Stimulated activated CD8-positive, alpha-beta memory T cell treated with anti-CD3 and anti-CD28 coated beads, Interleukin-15, amount 100 ng/mL, for 4 hours (primary cell): ENCODE measurements at regions not wholly inside any gene's neighbourhood (a gene's known extent, or its start where the extent isn't known, plus 50 kb on each side); places are given as distances from the start of the nearest gene placed in this dataset.

Experiments
- DNase-seq, 2 donors: peaks; one replicate each; pipeline ENCODE4 v3.0.0-alpha.2; 2020; ENCODE audit warnings: low read depth in 2 of 2

GRCh38 chr1:199959033-199959774 lies 68.3 kb upstream of the NR5A2 start:
- no peak for DNase-seq

- DNase-seq: no peak
These were observed 67.8 kb upstream of the NR5A2 start for GRCh38 chr1:199959775-199960110.

GRCh38 chr1:199970125-199970524 lies 57.4 kb upstream of the NR5A2 start:
- no peak for DNase-seq

DNA sequence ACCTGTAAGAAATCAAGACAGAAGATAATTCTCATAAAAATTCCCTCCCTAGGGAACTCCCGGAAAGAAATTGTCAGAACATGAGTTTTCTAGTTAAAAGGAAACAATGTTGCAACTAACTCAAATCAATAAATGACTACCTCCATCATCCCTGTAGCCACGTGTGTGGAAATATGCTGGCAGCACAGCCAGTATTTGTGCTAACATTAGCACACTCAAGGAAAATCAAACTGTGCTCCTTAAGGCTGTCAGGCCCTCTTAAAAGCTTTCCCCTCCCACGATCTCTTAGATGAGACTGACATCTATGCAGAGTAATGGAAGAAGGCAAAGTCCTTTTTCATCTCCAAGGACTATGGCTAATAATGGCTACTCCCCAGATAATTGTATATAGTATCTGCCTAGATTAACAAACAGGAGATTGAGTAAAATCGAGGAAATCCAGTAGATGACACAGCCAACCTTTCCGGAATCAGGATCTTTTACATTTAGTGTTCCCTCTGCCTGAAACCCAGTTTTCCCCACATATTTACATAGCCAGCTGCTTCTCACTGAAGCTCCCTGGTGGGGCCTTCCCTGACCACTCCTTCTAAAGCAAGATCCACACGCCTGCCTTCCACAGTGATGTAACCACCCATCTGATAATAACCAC lies 50.9 kb upstream of the NR5A2 start:
- DNase-seq: no peak
